MM.1S (cell line): ENCODE measurements at regions not wholly inside any gene's neighbourhood (a gene's known extent, or its start where the extent isn't known, plus 50 kb on each side); places are given as distances from the start of the nearest gene placed in this dataset.

Experiments
- EZH2phosphoT487 ChIP-seq: fragments of 300-600 bp; sonication (generic); IDR thresholded peaks from 2 replicates; pipeline ENCODE4 v1.6.1; 2018; ENCODE audit warnings: antibody characterized with exemption, low read length
- TF ChIP-seq, protein P1 (sequence below): fragments of 300-600 bp; sonication (generic); IDR thresholded peaks from 2 replicates; pipeline ENCODE4 v1.5.1; 2016; ENCODE audit warnings: antibody characterized with exemption, low read length, mixed read lengths

DNA sequence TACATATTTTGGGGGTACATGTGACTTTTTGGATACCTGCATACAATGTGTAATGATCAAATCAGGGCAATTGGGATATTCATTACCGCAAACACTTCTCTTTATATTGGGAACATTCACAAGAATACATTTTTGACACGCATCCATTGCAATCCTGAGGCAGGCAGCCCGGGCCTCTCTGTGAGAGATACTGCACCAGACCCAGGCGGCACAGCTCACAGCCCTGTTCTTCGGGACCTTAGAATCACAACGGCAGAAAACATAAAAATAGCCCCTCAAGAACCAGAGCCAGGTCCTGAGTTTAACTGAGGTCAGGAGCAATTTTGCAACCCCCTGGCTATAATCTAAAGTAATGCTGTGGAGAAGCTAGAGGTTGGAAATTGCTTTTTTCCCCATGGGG lies 90.8 kb upstream of the PGBD5 start:
- TF ChIP-seq, protein P1, sequence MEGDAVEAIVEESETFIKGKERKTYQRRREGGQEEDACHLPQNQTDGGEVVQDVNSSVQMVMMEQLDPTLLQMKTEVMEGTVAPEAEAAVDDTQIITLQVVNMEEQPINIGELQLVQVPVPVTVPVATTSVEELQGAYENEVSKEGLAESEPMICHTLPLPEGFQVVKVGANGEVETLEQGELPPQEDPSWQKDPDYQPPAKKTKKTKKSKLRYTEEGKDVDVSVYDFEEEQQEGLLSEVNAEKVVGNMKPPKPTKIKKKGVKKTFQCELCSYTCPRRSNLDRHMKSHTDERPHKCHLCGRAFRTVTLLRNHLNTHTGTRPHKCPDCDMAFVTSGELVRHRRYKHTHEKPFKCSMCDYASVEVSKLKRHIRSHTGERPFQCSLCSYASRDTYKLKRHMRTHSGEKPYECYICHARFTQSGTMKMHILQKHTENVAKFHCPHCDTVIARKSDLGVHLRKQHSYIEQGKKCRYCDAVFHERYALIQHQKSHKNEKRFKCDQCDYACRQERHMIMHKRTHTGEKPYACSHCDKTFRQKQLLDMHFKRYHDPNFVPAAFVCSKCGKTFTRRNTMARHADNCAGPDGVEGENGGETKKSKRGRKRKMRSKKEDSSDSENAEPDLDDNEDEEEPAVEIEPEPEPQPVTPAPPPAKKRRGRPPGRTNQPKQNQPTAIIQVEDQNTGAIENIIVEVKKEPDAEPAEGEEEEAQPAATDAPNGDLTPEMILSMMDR, result no peak
- no peak for TF ChIP-seq EZH2phosphoT487
